Neural progenitor cell (in vitro differentiated cells): ENCODE measurements at regions not wholly inside any gene's neighbourhood (a gene's known extent, or its start where the extent isn't known, plus 50 kb on each side); places are given as distances from the start of the nearest gene placed in this dataset.

Source experiments
- EZH2 ChIP-seq: fragments of 200-600 bp; sonication (generic); IDR thresholded peaks from 2 replicates; pipeline ENCODE4 v1.6.1; 2017; ENCODE audit warnings: antibody characterized with exemption, mild to moderate bottlenecking, moderate library complexity
- TF ChIP-seq, protein P1 (sequence below): fragments of 200-600 bp; sonication (generic); IDR thresholded peaks from 2 replicates; pipeline ENCODE4 v1.5.1; 2017; ENCODE audit warnings: antibody characterized with exemption, mild to moderate bottlenecking

DNA sequence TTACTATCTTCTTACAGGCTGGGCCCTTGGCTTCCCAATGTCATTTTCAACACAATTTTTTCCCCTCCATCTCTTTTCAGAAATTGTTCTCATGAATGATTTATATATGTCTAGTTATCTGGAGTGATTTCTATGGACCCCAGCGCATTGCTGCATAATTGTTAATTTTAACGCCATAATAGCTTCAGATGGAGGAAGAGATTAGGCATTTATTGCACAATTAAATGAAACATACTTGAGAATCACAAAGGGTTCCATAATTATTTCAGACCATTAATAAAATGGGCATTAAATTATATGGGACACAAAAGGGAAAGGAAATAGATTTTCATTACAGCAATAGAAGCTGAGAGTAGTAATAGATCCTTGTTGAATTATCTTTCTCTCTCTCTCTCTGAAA, 70.3 kb upstream of the SOX14 start:
- TF ChIP-seq, protein P1, sequence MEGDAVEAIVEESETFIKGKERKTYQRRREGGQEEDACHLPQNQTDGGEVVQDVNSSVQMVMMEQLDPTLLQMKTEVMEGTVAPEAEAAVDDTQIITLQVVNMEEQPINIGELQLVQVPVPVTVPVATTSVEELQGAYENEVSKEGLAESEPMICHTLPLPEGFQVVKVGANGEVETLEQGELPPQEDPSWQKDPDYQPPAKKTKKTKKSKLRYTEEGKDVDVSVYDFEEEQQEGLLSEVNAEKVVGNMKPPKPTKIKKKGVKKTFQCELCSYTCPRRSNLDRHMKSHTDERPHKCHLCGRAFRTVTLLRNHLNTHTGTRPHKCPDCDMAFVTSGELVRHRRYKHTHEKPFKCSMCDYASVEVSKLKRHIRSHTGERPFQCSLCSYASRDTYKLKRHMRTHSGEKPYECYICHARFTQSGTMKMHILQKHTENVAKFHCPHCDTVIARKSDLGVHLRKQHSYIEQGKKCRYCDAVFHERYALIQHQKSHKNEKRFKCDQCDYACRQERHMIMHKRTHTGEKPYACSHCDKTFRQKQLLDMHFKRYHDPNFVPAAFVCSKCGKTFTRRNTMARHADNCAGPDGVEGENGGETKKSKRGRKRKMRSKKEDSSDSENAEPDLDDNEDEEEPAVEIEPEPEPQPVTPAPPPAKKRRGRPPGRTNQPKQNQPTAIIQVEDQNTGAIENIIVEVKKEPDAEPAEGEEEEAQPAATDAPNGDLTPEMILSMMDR, result no peak
- no peak for TF ChIP-seq EZH2
